B cell (primary cell): ENCODE measurements at regions not wholly inside any gene's neighbourhood (a gene's known extent, or its start where the extent isn't known, plus 50 kb on each side); places are given as distances from the start of the nearest gene placed in this dataset.

Experiments
- EZH2 ChIP-seq: IDR thresholded peaks from 2 replicates; pipeline ENCODE4 v1.6.1; 2012; ENCODE audit warnings: borderline replicate concordance, low read depth, mild to moderate bottlenecking, moderate library complexity, low read length; ENCODE audit not compliant: insufficient read depth, poor library complexity, severe bottlenecking
- TF ChIP-seq, protein P1 (sequence below): fragments of 200-600 bp; IDR thresholded peaks from one replicate; pipeline ENCODE4 v1.8.0; 2022; ENCODE audit warnings: antibody characterized with exemption, mild to moderate bottlenecking

DNA sequence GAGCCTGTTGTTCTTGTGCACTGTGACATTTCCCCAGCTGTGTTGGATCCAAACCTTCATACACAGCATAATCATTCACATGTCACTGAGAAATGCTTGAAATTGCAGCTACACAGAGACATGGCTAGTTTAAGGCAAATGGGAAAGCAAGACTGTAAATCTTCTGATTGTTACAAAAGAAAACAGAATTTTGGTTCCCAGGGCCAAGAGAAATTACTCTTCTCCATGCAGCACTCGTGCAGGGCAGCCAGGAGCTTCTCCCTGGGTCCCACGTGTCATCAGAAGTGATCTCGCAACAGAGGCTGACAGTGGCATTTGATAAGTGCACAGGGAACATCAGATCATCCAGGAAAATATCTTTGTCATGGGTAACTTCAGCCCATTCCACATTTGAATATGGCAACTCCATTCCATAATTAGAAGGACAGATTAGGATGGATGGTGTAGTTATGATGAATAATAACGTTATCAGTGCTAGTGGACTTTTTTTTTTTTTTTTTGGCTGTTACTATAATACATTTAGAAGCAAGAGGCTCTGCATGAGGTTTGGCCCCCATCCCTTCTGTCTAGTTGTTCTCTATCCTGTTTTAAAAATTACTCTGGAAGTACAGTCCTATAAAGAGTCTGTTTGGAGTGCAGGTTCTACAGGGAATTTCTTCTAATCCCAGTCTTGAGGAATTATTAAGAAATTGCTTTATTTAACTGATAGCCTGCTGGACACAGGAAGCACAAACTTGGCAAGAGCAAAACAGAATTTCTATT lies 571.0 kb upstream of the NOX3 start:
- no peak for TF ChIP-seq EZH2
- TF ChIP-seq, protein P1, sequence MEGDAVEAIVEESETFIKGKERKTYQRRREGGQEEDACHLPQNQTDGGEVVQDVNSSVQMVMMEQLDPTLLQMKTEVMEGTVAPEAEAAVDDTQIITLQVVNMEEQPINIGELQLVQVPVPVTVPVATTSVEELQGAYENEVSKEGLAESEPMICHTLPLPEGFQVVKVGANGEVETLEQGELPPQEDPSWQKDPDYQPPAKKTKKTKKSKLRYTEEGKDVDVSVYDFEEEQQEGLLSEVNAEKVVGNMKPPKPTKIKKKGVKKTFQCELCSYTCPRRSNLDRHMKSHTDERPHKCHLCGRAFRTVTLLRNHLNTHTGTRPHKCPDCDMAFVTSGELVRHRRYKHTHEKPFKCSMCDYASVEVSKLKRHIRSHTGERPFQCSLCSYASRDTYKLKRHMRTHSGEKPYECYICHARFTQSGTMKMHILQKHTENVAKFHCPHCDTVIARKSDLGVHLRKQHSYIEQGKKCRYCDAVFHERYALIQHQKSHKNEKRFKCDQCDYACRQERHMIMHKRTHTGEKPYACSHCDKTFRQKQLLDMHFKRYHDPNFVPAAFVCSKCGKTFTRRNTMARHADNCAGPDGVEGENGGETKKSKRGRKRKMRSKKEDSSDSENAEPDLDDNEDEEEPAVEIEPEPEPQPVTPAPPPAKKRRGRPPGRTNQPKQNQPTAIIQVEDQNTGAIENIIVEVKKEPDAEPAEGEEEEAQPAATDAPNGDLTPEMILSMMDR, result no peak
